22Rv1 (cell line): ENCODE measurements at regions not wholly inside any gene's neighbourhood (a gene's known extent, or its start where the extent isn't known, plus 50 kb on each side); places are given as distances from the start of the nearest gene placed in this dataset.

Experiments used
- H3K27ac ChIP-seq: fragments of 450-650 bp; 2 replicates; pipeline ENCODE4 v1.5.1; 2017
- ZFX ChIP-seq: fragments of 450-650 bp; IDR thresholded peaks from 2 replicates; pipeline ENCODE4 v1.6.1; 2017; ENCODE audit warnings: antibody characterized with exemption, borderline replicate concordance
- TF ChIP-seq, protein P1 (sequence below): fragments of 450-650 bp; IDR thresholded peaks from 2 replicates; pipeline ENCODE4 v1.5.1; 2017; ENCODE audit warnings: mild to moderate bottlenecking

DNA sequence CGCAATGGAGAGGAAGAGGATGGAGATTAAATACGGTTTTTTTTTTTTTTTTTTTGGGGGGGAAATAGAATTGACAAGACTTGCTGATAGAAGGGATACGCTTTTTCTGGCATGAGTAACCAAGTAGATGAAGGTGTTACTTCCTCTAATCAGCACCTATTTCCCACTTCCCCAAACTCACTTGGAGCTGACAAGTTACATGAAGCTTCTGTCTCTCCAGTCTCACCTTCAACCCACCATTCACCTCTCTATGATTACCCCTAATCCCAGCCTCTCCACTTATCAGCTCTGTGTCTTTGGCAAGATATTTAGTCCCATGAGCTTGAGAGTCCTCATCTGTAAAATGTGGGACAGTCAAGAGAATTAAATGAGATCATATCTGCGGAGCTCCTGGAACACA lies 185.9 kb upstream of the HS3ST3A1 start:
- H3K27ac ChIP-seq = no peak overlapping the region
- no peak for TF ChIP-seq ZFX
- TF ChIP-seq, protein P1, sequence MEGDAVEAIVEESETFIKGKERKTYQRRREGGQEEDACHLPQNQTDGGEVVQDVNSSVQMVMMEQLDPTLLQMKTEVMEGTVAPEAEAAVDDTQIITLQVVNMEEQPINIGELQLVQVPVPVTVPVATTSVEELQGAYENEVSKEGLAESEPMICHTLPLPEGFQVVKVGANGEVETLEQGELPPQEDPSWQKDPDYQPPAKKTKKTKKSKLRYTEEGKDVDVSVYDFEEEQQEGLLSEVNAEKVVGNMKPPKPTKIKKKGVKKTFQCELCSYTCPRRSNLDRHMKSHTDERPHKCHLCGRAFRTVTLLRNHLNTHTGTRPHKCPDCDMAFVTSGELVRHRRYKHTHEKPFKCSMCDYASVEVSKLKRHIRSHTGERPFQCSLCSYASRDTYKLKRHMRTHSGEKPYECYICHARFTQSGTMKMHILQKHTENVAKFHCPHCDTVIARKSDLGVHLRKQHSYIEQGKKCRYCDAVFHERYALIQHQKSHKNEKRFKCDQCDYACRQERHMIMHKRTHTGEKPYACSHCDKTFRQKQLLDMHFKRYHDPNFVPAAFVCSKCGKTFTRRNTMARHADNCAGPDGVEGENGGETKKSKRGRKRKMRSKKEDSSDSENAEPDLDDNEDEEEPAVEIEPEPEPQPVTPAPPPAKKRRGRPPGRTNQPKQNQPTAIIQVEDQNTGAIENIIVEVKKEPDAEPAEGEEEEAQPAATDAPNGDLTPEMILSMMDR = no peak

- TF ChIP-seq, protein P1 = no peak
- TF ChIP-seq ZFX = no peak
- H3K27ac ChIP-seq = no peak overlapping the region
Measured at GRCh38 chr17:13788385-13788784, 186.7 kb upstream of the HS3ST3A1 start.

DNA sequence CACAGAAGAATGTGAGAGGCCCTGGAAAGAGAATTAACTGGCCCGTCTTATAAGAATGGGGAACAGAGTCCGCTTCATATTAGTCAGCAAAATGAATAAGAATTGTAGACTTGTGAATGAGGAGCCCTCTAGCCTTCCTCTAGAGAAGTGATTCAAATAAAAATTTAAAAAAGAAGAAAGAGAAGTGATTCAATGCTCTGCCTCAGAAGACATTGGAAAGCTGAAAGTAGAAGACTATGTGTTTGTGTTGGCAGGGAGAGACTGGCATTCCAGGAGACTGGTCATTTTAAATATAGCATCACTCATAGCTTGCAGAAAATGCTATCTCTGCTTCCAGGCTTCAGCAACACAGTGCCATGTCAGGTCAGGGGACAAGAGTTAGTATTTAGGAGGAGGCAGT lies 190.6 kb upstream of the HS3ST3A1 start:
- TF ChIP-seq ZFX = no peak
- TF ChIP-seq, protein P1 = no peak
- no peak overlapping the region for H3K27ac ChIP-seq

DNA sequence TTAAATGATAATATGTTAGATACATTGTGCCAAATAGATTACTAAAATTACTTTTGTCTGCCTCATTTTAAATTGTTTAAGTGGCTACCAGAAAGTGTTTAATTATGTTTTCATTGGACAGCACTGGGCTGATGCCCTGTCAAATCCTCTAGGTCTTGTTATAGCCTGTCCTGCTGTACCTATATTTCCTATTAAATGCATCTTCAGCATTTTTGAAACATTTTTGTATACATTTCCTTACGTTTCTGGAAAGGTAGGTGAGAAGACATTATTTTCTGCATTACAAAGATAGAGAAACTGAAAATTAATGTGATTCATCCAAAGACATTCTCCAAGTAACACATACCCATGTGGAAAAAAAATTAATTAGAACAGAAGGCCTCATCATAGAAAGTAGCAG lies 192.2 kb upstream of the HS3ST3A1 start:
- no peak for TF ChIP-seq ZFX
- TF ChIP-seq, protein P1 = no peak
- H3K27ac ChIP-seq = no peak overlapping the region

DNA sequence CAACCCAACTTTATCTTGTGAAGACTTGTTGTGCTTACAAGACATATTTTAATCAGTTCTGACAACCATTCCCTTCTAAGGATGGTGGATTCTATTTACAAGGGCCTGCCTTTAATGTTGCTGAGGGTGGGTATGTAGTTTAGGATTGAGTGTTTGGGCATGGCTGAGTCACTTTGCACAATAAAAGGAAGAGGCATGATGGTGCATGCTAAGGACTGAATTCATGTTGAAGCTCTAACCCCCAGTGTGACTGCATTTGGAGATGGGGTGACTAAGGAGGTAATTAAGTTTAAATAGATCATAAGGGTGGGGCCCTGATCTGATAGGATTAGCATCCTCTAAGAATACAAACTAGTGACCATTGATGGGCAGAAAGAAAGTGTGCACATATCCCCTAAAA lies 196.1 kb upstream of the HS3ST3A1 start:
- no peak overlapping the region for H3K27ac ChIP-seq
- TF ChIP-seq, protein P1 = no peak
- TF ChIP-seq ZFX = no peak

DNA sequence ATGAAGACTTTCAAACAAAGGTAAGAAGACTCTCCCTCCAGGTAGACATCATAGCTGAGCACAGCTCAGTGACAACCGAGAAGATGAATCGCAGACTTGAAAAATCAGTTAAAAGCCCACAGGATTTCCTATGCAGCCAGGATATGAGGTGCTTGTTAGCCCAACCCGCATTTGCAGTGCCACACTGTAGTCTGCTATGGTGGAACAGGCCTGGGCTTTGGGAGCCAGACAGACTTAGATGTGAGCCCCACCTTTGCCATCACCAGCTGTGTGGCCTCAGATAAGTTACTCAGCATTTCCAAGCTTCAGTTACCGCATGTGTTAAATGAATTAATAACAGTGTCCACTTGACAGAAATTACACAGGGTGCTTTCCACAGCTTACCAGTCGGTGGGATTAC lies 204.4 kb upstream of the HS3ST3A1 start:
- H3K27ac ChIP-seq = no peak overlapping the region
- TF ChIP-seq ZFX = no peak
- TF ChIP-seq, protein P1 = no peak

GRCh38 chr17:13807103-13807502 lies 205.4 kb upstream of the HS3ST3A1 start:
- no peak for TF ChIP-seq ZFX
- TF ChIP-seq, protein P1 = no peak
- H3K27ac ChIP-seq = no peak overlapping the region
